ENCODE measurements at regions not wholly inside any gene's neighbourhood (a gene's known extent, or its start where the extent isn't known, plus 50 kb on each side); places are given as distances from the start of the nearest gene placed in this dataset.
"Not testable (repeated sequence)": the region's sequence is repeated elsewhere in the genome, so short reads cannot be mapped to it uniquely, and the experiment has no call there.

- DNase-seq (ENCODE audit: low read depth in 1 of 2, low spot score in 1 of 2): not testable (repeated sequence)
Measured at GRCh38 chr15:44848859-44849258, 107.6 kb upstream of the TERB2 start.

- DNase-seq (ENCODE audit: low read depth in 1 of 2, low spot score in 1 of 2): not testable (repeated sequence)
Measured at GRCh38 chr15:44849701-44850403, 106.6 kb upstream of the TERB2 start.

- peak; percentile 26 to 50 for DNase-seq (ENCODE audit: low read depth in 1 of 2, low spot score in 1 of 2)
Measured at GRCh38 chr15:44853304-44853950, 103.1 kb upstream of the TERB2 start.

- not testable (repeated sequence) for DNase-seq (ENCODE audit: low read depth in 1 of 2, low spot score in 1 of 2)
Measured at GRCh38 chr15:44854696-44855095, 101.8 kb upstream of the TERB2 start.

- DNase-seq (ENCODE audit: low read depth in 1 of 2, low spot score in 1 of 2): not testable (repeated sequence)
Measured at GRCh38 chr15:44856284-44856683, 100.2 kb upstream of the TERB2 start.

GRCh38 chr15:44857164-44857710, 99.2 kb upstream of the TERB2 start:
- not testable (repeated sequence) for DNase-seq (ENCODE audit: low read depth in 1 of 2, low spot score in 1 of 2)

GRCh38 chr15:44859088-44859487, 97.4 kb upstream of the TERB2 start:
- not testable (repeated sequence) for DNase-seq (ENCODE audit: low read depth in 1 of 2, low spot score in 1 of 2)

- not testable (repeated sequence) for DNase-seq (ENCODE audit: low read depth in 1 of 2, low spot score in 1 of 2)
Measured at GRCh38 chr15:44860168-44860567, 96.3 kb upstream of the TERB2 start.

- no peak for DNase-seq (ENCODE audit: low read depth in 1 of 2, low spot score in 1 of 2)
Measured at GRCh38 chr15:44861439-44861910, 95.0 kb upstream of the TERB2 start.

GRCh38 chr15:44861917-44862316, 94.6 kb upstream of the TERB2 start:
- no peak for DNase-seq (ENCODE audit: low read depth in 1 of 2, low spot score in 1 of 2)

- not testable (repeated sequence) for DNase-seq (ENCODE audit: low read depth in 1 of 2, low spot score in 1 of 2)
Measured at GRCh38 chr15:44862866-44863265, 93.6 kb upstream of the TERB2 start.

- DNase-seq (ENCODE audit: low read depth in 1 of 2, low spot score in 1 of 2): not testable (repeated sequence)
Measured at GRCh38 chr15:44868100-44868499, 88.4 kb upstream of the TERB2 start.

- DNase-seq (ENCODE audit: low read depth in 1 of 2, low spot score in 1 of 2): not testable (repeated sequence)
Measured at GRCh38 chr15:44870125-44870524, 86.4 kb upstream of the TERB2 start.

- no peak for DNase-seq (ENCODE audit: low read depth in 1 of 2, low spot score in 1 of 2)
Measured at GRCh38 chr15:44873103-44873502, 83.4 kb upstream of the TERB2 start.

GRCh38 chr15:44879066-44879465, 77.4 kb upstream of the TERB2 start:
- no peak for DNase-seq (ENCODE audit: low read depth in 1 of 2, low spot score in 1 of 2)

- DNase-seq (ENCODE audit: low read depth in 1 of 2, low spot score in 1 of 2): peak in 1 of 2 donors; percentile 1
Measured at GRCh38 chr15:44882499-44882968, 74.0 kb upstream of the TERB2 start.

GRCh38 chr15:44883199-44883877, 73.1 kb upstream of the TERB2 start:
- DNase-seq (ENCODE audit: low read depth in 1 of 2, low spot score in 1 of 2): no peak

GRCh38 chr15:44898890-44899651, 57.4 kb upstream of the TERB2 start:
- DNase-seq (ENCODE audit: low read depth in 1 of 2, low spot score in 1 of 2): not testable (repeated sequence)

- not testable (repeated sequence) for DNase-seq (ENCODE audit: low read depth in 1 of 2, low spot score in 1 of 2)
Measured at GRCh38 chr15:44899775-44900174, 56.7 kb upstream of the TERB2 start.

GRCh38 chr15:44900796-44901195, 55.7 kb upstream of the TERB2 start:
- not testable (repeated sequence) for DNase-seq (ENCODE audit: low read depth in 1 of 2, low spot score in 1 of 2)

- not testable (repeated sequence) for DNase-seq (ENCODE audit: low read depth in 1 of 2, low spot score in 1 of 2)
Measured at GRCh38 chr15:44903281-44903680, 53.2 kb upstream of the TERB2 start.

Data from stimulated activated CD4-positive, alpha-beta T cell treated with anti-CD3 and anti-CD28 coated beads, Interleukin-15, amount 100 ng/mL, for 1 hour (primary cell).